ENCODE measurements at regions not wholly inside any gene's neighbourhood (a gene's known extent, or its start where the extent isn't known, plus 50 kb on each side); places are given as distances from the start of the nearest gene placed in this dataset.
"Not testable (repeated sequence)": the region's sequence is repeated elsewhere in the genome, so short reads cannot be mapped to it uniquely, and the experiment has no call there.

DNA sequence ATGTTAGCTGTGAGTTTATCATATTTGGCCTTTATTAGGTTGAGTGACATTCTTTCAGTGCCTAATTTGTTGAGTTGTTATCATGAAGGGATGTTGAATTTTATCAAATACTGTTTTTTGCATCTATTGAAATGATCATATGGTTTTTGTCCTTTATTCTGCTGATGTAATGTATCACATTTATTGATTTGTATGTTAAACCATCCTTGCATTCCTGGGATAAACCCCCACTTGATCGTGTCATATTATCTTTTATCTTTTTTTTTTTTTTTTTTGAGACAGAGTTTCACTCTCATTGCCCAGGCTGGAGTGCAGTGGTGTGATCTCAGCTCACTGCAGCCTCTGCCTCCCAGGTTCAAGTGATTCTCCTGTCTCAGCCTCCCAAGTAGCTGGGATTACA lies 51.9 kb upstream of the MFGE8 start:
- not testable (repeated sequence) for H3K27me3 ChIP-seq, DNase-seq, H3K4me1 ChIP-seq, H3K4me3 ChIP-seq, H3K27ac ChIP-seq, H3K9me3 ChIP-seq, H3K36me3 ChIP-seq

DNA sequence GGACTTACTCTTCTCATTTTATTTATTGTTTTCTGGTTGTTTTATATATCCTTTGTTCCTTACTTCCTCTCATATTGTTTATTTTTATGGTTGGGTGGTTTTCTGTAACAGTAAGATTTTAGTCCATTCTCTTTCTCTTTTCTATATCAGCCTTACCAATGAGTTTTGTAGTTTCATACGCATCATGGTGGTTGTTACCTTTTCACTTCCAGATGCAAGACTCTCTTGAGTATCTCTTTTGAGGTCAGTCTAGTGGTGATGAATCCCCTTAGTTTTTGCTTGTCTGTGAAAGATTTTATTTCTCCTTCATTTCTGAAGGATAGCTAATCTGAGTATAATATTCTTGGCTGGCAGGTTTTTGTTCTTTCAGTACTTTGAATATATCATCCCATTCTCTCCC lies 57.1 kb upstream of the MFGE8 start:
- Histone ChIP-seq H3K27me3 (no peaks in the 10 kb centered on the region), H3K4me1 (no peaks in the 10 kb centered on the region), H3K4me3 (no peak overlapping the region), H3K36me3 (no peaks in the 10 kb centered on the region), H3K27ac (no peak overlapping the region), H3K9me3 (peaks cover 0 to 3% (median 0%) of the 10 kb centered on the region in 4 donors)
- TF ChIP-seq POLR2A (IDR thresholded peaks at IDR 0.05) = no peak
- TF ChIP-seq, protein P1, sequence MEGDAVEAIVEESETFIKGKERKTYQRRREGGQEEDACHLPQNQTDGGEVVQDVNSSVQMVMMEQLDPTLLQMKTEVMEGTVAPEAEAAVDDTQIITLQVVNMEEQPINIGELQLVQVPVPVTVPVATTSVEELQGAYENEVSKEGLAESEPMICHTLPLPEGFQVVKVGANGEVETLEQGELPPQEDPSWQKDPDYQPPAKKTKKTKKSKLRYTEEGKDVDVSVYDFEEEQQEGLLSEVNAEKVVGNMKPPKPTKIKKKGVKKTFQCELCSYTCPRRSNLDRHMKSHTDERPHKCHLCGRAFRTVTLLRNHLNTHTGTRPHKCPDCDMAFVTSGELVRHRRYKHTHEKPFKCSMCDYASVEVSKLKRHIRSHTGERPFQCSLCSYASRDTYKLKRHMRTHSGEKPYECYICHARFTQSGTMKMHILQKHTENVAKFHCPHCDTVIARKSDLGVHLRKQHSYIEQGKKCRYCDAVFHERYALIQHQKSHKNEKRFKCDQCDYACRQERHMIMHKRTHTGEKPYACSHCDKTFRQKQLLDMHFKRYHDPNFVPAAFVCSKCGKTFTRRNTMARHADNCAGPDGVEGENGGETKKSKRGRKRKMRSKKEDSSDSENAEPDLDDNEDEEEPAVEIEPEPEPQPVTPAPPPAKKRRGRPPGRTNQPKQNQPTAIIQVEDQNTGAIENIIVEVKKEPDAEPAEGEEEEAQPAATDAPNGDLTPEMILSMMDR (IDR thresholded peaks at IDR 0.05) = no peak
- DNase-seq = no peak

DNA sequence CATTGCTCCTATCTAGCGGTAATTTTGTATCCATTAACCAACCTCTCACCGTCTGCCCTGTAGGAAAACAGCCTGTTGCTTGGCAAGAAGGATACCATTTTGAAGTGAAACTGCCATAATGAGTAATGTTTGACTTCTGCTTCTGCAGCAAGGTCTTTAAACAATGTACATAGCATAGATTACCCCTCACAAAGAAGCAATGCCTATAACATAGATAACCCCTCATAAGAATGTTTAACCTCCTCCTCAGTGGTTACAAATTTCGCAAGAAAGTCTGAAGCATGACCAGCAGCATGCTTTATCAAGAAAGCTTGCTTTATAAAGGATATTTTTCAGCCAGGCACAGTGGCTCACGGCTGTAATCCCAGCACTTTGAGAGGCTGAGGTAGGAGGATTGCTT lies 61.2 kb upstream of the MFGE8 start:
- no peak for DNase-seq
- H3K9me3 ChIP-seq = no peaks in the 10 kb centered on the region
- H3K36me3 ChIP-seq = no peaks in the 10 kb centered on the region
- H3K27ac ChIP-seq = no peak overlapping the region
- no peak overlapping the region for H3K4me3 ChIP-seq
- TF ChIP-seq, protein P1 (IDR thresholded peaks at IDR 0.05) = no peak
- no peaks in the 10 kb centered on the region for H3K4me1 ChIP-seq
- H3K27me3 ChIP-seq = no peaks in the 10 kb centered on the region

DNA sequence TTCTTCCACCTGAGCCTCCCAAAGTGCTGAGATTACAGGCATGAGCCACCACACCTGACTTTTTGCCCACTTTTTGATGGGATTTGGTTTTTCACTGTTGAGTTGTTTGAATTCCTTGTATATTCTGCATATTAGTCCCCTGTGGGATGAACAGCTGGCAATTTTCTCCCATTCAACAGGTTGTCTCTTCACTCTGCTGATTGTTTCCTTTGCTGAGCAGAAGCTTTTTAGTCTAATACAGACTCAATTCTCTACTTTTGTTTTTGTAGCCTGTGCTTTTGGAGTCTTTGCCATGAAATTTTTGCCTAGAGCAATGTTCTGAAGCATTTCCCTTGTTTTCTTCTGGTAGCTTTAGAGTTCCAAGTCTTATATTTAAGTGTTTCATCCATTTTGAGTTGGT lies 62.7 kb upstream of the MFGE8 start:
- no peak overlapping the region for H3K4me3 ChIP-seq
- no peak for TF ChIP-seq POLR2A (IDR thresholded peaks at IDR 0.05)
- no peaks in the 10 kb centered on the region for H3K27me3 ChIP-seq
- no peak for DNase-seq
- H3K27ac ChIP-seq = no peak overlapping the region
- H3K36me3 ChIP-seq = no peaks in the 10 kb centered on the region
- H3K9me3 ChIP-seq = no peaks in the 10 kb centered on the region
- H3K4me1 ChIP-seq = no peaks in the 10 kb centered on the region

DNA sequence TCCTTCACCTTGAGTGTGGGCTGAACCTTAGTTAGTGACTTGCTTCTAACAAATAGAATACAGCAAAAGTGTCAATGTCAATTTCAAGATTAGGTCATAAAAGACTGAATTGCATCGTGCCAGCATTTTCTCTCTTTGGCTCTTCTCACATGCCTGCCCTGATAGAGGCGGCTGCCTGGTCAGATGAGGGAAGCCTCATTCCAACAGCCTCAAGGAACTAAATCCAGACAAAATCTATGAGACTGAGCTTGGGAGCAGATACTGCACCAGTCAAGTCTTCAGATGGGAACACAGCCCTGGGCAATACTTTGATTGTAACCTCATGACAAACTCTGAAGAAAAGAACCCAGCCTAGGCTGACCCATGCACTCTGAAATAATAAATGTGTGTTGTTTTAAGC lies 63.5 kb upstream of the MFGE8 start:
- Histone ChIP-seq H3K4me1 (no peaks in the 10 kb centered on the region), H3K4me3 (no peak overlapping the region), H3K27me3 (no peaks in the 10 kb centered on the region), H3K9me3 (no peaks in the 10 kb centered on the region), H3K36me3 (no peaks in the 10 kb centered on the region), H3K27ac (no peak overlapping the region)
- no peak for TF ChIP-seq POLR2A (IDR thresholded peaks at IDR 0.05)
- TF ChIP-seq, protein P1 (IDR thresholded peaks at IDR 0.05) = no peak
- no peak for DNase-seq

DNA sequence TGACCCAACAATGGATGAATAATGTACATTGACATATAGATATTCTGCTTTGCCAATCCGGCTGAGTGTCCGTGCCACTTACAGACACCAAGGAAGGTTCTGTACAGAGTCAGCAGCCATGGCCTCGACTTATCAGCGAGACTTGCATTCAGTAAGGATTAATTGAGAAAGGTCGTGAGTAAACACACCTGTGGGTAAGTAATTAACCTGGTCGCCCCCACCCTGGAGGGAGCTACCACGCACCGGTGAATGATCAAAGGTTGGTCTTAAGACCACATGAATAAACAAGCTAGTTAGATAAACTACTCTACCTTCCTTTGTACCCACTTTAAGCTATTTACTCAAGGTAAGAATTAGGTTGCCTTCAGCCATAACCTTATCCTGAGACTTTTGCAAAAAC lies 66.5 kb upstream of the MFGE8 start:
- Histone ChIP-seq H3K4me3 (no peak overlapping the region), H3K4me1 (no peaks in the 10 kb centered on the region), H3K9me3 (no peaks in the 10 kb centered on the region), H3K36me3 (no peaks in the 10 kb centered on the region), H3K27me3 (no peaks in the 10 kb centered on the region), H3K27ac (no peak overlapping the region)
- TF ChIP-seq, protein P1 (IDR thresholded peaks at IDR 0.05) = no peak
- TF ChIP-seq POLR2A (IDR thresholded peaks at IDR 0.05) = no peak
- no peak for DNase-seq

DNA sequence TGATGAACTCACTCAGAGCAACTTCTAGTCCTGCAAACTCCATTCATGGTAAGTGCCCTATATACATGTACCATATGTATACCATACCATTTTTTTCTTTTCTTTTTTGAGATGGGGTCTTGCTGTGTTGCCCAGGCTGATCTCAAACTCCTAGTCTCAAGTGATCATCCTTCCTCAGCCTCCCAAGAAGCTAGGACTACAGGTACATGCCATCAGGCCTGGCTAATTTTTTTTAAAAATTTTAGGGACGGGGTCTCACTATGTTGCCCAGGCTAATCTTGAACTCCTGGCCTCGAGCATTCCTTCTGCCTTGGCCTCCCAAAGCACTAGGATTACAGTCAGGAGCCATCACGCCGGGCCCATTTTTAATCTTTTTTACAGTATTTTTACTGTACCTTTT lies 67.3 kb upstream of the MFGE8 start:
- Histone ChIP-seq H3K27me3 (no peaks in the 10 kb centered on the region), H3K27ac (no peak overlapping the region), H3K36me3 (no peaks in the 10 kb centered on the region), H3K9me3 (no peaks in the 10 kb centered on the region), H3K4me3 (no peak overlapping the region), H3K4me1 (no peaks in the 10 kb centered on the region)
- DNase-seq = no peak
- TF ChIP-seq POLR2A (IDR thresholded peaks at IDR 0.05) = no peak
- TF ChIP-seq, protein P1 (IDR thresholded peaks at IDR 0.05) = no peak

Measured in Peyer's patch (tissue), 4 donors.